HG03469 (cell line): ENCODE measurements at regions not wholly inside any gene's neighbourhood (a gene's known extent, or its start where the extent isn't known, plus 50 kb on each side); places are given as distances from the start of the nearest gene placed in this dataset.

Experiments
- ATAC-seq: cut with Tn5 transposase; IDR thresholded peaks from one replicate; pipeline ENCODE4 v1.9.1; 2021; ENCODE audit warnings: mild to moderate bottlenecking, moderate library complexity, moderate number of reproducible peaks; ENCODE audit not compliant: unreplicated experiment

GRCh38 chr1:199151634-199152425 lies 513.0 kb downstream of the PTPRC start:
- peak; percentile 43 for ATAC-seq

GRCh38 chr1:199152676-199153075 lies 513.8 kb downstream of the PTPRC start:
- no peak for ATAC-seq

GRCh38 chr1:199155166-199156019 lies 516.6 kb downstream of the PTPRC start:
- ATAC-seq, result no peak

GRCh38 chr1:199157494-199157893 lies 518.7 kb downstream of the PTPRC start:
- no peak for ATAC-seq

- no peak for ATAC-seq
Measured at GRCh38 chr1:199160521-199161318, 521.9 kb downstream of the PTPRC start.

GRCh38 chr1:199161319-199161680 lies 522.5 kb downstream of the PTPRC start:
- no peak for ATAC-seq

- ATAC-seq, result no peak
Measured at GRCh38 chr1:199161766-199162303, 523.0 kb downstream of the PTPRC start.

GRCh38 chr1:199163267-199163666 lies 524.4 kb downstream of the PTPRC start:
- no peak for ATAC-seq

GRCh38 chr1:199163670-199164069 lies 524.8 kb downstream of the PTPRC start:
- no peak for ATAC-seq

- no peak for ATAC-seq
Measured at GRCh38 chr1:199167460-199167859, 528.6 kb downstream of the PTPRC start.

- ATAC-seq, result no peak
Measured at GRCh38 chr1:199168888-199169585, 530.2 kb downstream of the PTPRC start.

- ATAC-seq, result no peak
Measured at GRCh38 chr1:199170711-199171110, 531.9 kb downstream of the PTPRC start.

GRCh38 chr1:199172171-199173124 lies 533.6 kb downstream of the PTPRC start:
- no peak for ATAC-seq

- ATAC-seq, result peak; percentile 98
Measured at GRCh38 chr1:199173356-199173755, 534.5 kb downstream of the PTPRC start.

- no peak for ATAC-seq
Measured at GRCh38 chr1:199174336-199174735, 535.5 kb downstream of the PTPRC start.

GRCh38 chr1:199176713-199177112 lies 537.9 kb downstream of the PTPRC start:
- ATAC-seq, result no peak

GRCh38 chr1:199177241-199177640 lies 538.4 kb downstream of the PTPRC start:
- ATAC-seq, result no peak

GRCh38 chr1:199178646-199179045 lies 539.8 kb downstream of the PTPRC start:
- ATAC-seq, result no peak

GRCh38 chr1:199182186-199182843 lies 543.5 kb downstream of the PTPRC start:
- no peak for ATAC-seq
